SK-N-SH (cell line): ENCODE measurements at regions not wholly inside any gene's neighbourhood (a gene's known extent, or its start where the extent isn't known, plus 50 kb on each side); places are given as distances from the start of the nearest gene placed in this dataset.

Source experiments
- CHD2 ChIP-seq: fragments of 150-350 bp; IDR thresholded peaks from 2 replicates; pipeline ENCODE4 v1.6.1; 2018; ENCODE audit warnings: low read length; ENCODE audit not compliant: partially characterized antibody
- REST ChIP-seq: IDR thresholded peaks from 2 replicates; pipeline ENCODE4 v1.6.1; 2012; ENCODE audit warnings: mild to moderate bottlenecking, low read depth, low read length, moderate library complexity
- TF ChIP-seq, protein P1 (sequence below): IDR thresholded peaks from 2 replicates; pipeline ENCODE4 v1.4.0; 2012; ENCODE audit warnings: low read depth
- TF ChIP-seq, protein P2 (sequence below): fragments of 200-600 bp; sonication (generic); IDR thresholded peaks from 2 replicates; pipeline ENCODE4 v1.6.1; 2017; ENCODE audit warnings: antibody characterized with exemption, mild to moderate bottlenecking, moderate library complexity

DNA sequence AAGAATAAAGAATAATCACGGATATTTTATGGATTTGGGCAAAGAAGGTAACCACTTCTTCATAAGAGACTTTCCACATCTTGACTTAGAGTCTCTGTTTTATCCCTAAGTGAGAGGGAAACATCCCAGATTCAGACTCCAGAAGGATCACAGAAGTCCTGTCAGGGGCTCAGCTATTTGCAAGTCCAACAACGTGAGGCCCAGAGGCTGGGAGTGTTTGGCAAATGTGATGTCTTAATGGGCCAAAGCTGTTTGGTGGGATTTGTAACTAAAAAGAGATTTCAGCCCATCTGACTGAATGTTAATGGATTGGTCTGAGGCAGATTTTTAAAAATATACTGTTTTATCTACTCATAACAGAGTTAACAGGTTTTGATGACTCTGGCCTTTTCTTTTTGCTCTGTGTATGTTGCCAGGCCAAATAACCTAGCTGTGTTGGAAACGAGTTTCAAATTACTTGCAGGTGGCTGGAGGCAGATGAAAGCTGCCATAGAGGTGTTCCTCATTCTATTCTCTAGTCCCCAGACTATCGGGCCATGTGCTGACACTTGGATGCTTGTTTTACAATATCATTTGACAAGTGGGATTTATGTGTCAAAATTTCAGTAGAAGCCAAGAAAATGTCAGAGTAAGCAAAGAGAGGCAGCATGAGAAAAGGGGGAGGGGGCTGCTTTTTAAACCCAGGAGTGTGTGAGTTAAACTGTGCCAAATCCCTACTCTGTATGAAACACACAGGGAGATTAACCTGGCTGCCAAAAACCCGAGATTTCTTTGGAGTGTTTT lies 330.9 kb downstream of the DCHS2 start:
- TF ChIP-seq, protein P1, sequence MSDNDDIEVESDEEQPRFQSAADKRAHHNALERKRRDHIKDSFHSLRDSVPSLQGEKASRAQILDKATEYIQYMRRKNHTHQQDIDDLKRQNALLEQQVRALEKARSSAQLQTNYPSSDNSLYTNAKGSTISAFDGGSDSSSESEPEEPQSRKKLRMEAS: no peak
- TF ChIP-seq, protein P2, sequence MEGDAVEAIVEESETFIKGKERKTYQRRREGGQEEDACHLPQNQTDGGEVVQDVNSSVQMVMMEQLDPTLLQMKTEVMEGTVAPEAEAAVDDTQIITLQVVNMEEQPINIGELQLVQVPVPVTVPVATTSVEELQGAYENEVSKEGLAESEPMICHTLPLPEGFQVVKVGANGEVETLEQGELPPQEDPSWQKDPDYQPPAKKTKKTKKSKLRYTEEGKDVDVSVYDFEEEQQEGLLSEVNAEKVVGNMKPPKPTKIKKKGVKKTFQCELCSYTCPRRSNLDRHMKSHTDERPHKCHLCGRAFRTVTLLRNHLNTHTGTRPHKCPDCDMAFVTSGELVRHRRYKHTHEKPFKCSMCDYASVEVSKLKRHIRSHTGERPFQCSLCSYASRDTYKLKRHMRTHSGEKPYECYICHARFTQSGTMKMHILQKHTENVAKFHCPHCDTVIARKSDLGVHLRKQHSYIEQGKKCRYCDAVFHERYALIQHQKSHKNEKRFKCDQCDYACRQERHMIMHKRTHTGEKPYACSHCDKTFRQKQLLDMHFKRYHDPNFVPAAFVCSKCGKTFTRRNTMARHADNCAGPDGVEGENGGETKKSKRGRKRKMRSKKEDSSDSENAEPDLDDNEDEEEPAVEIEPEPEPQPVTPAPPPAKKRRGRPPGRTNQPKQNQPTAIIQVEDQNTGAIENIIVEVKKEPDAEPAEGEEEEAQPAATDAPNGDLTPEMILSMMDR: no peak
- no peak for TF ChIP-seq REST
- TF ChIP-seq CHD2: no peak
